Muscle of arm (tissue), 1 donor: ENCODE measurements at regions not wholly inside any gene's neighbourhood (a gene's known extent, or its start where the extent isn't known, plus 50 kb on each side); places are given as distances from the start of the nearest gene placed in this dataset.

Experiments
- DNase-seq: peaks from one replicate; pipeline ENCODE4 v3.0.0-alpha.2; 2013

GRCh38 chr1:5291889-5292288 lies 637.5 kb downstream of the AJAP1 start:
- no peak for DNase-seq

- no peak for DNase-seq
Measured at GRCh38 chr1:5287178-5288150, 633.1 kb downstream of the AJAP1 start.

GRCh38 chr1:5286244-5286643 lies 631.8 kb downstream of the AJAP1 start:
- no peak for DNase-seq

GRCh38 chr1:5274527-5274926 lies 620.1 kb downstream of the AJAP1 start:
- DNase-seq, result no peak

- DNase-seq, result no peak
Measured at GRCh38 chr1:5273280-5274003, 619.0 kb downstream of the AJAP1 start.

GRCh38 chr1:5272325-5272724 lies 617.9 kb downstream of the AJAP1 start:
- DNase-seq, result no peak

- DNase-seq, result no peak
Measured at GRCh38 chr1:5271264-5271663, 616.9 kb downstream of the AJAP1 start.

GRCh38 chr1:5269901-5270300 lies 615.5 kb downstream of the AJAP1 start:
- DNase-seq, result no peak

GRCh38 chr1:5267603-5268235 lies 613.3 kb downstream of the AJAP1 start:
- no peak for DNase-seq

GRCh38 chr1:5265438-5266075 lies 611.1 kb downstream of the AJAP1 start:
- no peak for DNase-seq

- DNase-seq, result no peak
Measured at GRCh38 chr1:5264476-5264875, 610.1 kb downstream of the AJAP1 start.

GRCh38 chr1:5256793-5257192 lies 602.4 kb downstream of the AJAP1 start:
- DNase-seq, result no peak

GRCh38 chr1:5254975-5255374 lies 600.6 kb downstream of the AJAP1 start:
- no peak for DNase-seq

GRCh38 chr1:5254131-5254725 lies 599.8 kb downstream of the AJAP1 start:
- DNase-seq, result no peak

- no peak for DNase-seq
Measured at GRCh38 chr1:5253036-5253435, 598.6 kb downstream of the AJAP1 start.

- DNase-seq, result no peak
Measured at GRCh38 chr1:5250336-5250735, 595.9 kb downstream of the AJAP1 start.

GRCh38 chr1:5245348-5245747 lies 590.9 kb downstream of the AJAP1 start:
- no peak for DNase-seq

GRCh38 chr1:5244631-5245285 lies 590.3 kb downstream of the AJAP1 start:
- no peak for DNase-seq

- no peak for DNase-seq
Measured at GRCh38 chr1:5242850-5243249, 588.4 kb downstream of the AJAP1 start.

- DNase-seq, result no peak
Measured at GRCh38 chr1:5239911-5240310, 585.5 kb downstream of the AJAP1 start.
